ENCODE measurements at regions not wholly inside any gene's neighbourhood (a gene's known extent, or its start where the extent isn't known, plus 50 kb on each side); places are given as distances from the start of the nearest gene placed in this dataset.

GRCh38 chr6:165952514-165952913 lies 215.1 kb downstream of the TBXT start:
- TF ChIP-seq JUN (IDR thresholded peaks at IDR 0.05; ENCODE audit: borderline replicate concordance, insufficient read depth, insufficient read length, low read depth): no peak
- no peak for TF ChIP-seq EZH2 (IDR thresholded peaks at IDR 0.05; ENCODE audit: borderline replicate concordance, low read depth, low read length, severe bottlenecking)
- no peak for TF ChIP-seq CTCF (IDR thresholded peaks at IDR 0.05; ENCODE audit: extremely low read depth in 1 of 2, insufficient read depth in 1 of 2, low read depth in 1 of 2, low read length in 2 of 2)

Data from endothelial cell of umbilical vein (primary cell).